Liver (tissue), 8 donors: ENCODE measurements at regions not wholly inside any gene's neighbourhood (a gene's known extent, or its start where the extent isn't known, plus 50 kb on each side); places are given as distances from the start of the nearest gene placed in this dataset.

Experiments used
- DNase-seq: peaks from one replicate; pipeline ENCODE4 v3.0.0-alpha.2; 2017; ENCODE audit warnings: low spot score
- H3K27ac ChIP-seq, 2 donors: one replicate each; pipeline ENCODE4 v1.7.0; 2013; ENCODE audit warnings: inconsistent platforms in 2 of 2, low read length in 2 of 2, control low read depth in 1 of 2, low read depth in 1 of 2, mild to moderate bottlenecking in 1 of 2
- H3K27me3 ChIP-seq, 4 donors: one replicate each; pipeline versions ENCODE4 v1.6.1 to v1.7.0; 2013; ENCODE audit warnings: low read length in 3 of 4, inconsistent platforms in 1 of 4, mild to moderate bottlenecking in 1 of 4, moderate library complexity in 1 of 4; ENCODE audit not compliant: control insufficient read depth in 4 of 4, insufficient read depth in 4 of 4
- H3K36me3 ChIP-seq, 4 donors: one replicate each; pipeline versions ENCODE4 v1.6.1 to v1.7.0; 2013; ENCODE audit warnings: low read length in 3 of 4, mild to moderate bottlenecking in 3 of 4, low read depth in 1 of 4, moderate library complexity in 1 of 4; ENCODE audit not compliant: control insufficient read depth in 4 of 4, insufficient read depth in 3 of 4
- H3K4me1 ChIP-seq, 4 donors: one replicate each; pipeline versions ENCODE4 v1.6.1 to v1.7.0; 2013; ENCODE audit warnings: low read length in 3 of 4, mild to moderate bottlenecking in 3 of 4, moderate library complexity in 1 of 4; ENCODE audit not compliant: control insufficient read depth in 4 of 4, insufficient read depth in 4 of 4
- H3K4me3 ChIP-seq, 3 donors: one replicate each; pipeline versions ENCODE4 v1.6.1 to v1.7.0; 2013; ENCODE audit warnings: low read length in 3 of 3, control low read depth in 1 of 3, low read depth in 1 of 3, mild to moderate bottlenecking in 1 of 3
- H3K9ac ChIP-seq, 2 donors: one replicate each; pipeline ENCODE4 v1.7.0; 2013; ENCODE audit warnings: low read length in 2 of 2, mild to moderate bottlenecking in 2 of 2, moderate library complexity in 2 of 2, control low read depth in 1 of 2, low read depth in 1 of 2
- H3K9me3 ChIP-seq, 4 donors: one replicate each; pipeline versions ENCODE4 v1.6.1 to v1.7.0; 2013; ENCODE audit warnings: low read length in 3 of 4; ENCODE audit not compliant: control insufficient read depth in 4 of 4
- ATF3 ChIP-seq: IDR thresholded peaks from 2 replicates; pipeline ENCODE4 v1.6.1; 2016; ENCODE audit warnings: antibody characterized with exemption
- CTCF ChIP-seq: fragments of 150-350 bp; IDR thresholded peaks from 2 replicates; pipeline ENCODE4 v1.5.1; 2017; ENCODE audit warnings: improper control_type of control experiment, low read depth, low read length; ENCODE audit not compliant: missing input control
- EGR1 ChIP-seq, 2 donors: IDR thresholded peaks; 2 replicates each; pipeline ENCODE4 v1.6.1; 2016 to 2018; ENCODE audit warnings: antibody characterized with exemption in 2 of 2, low read depth in 2 of 2
- FOXA1 ChIP-seq: IDR thresholded peaks from 2 replicates; pipeline ENCODE4 v1.6.1; 2016; ENCODE audit warnings: antibody characterized with exemption
- FOXA2 ChIP-seq: IDR thresholded peaks from 2 replicates; pipeline ENCODE4 v1.6.1; 2016; ENCODE audit warnings: antibody characterized with exemption
- GABPA ChIP-seq, 2 donors: IDR thresholded peaks in 1 of 2; conservative IDR thresholded peaks in 1 of 2; 2 replicates each; pipeline ENCODE4 v1.6.1; 2016; ENCODE audit warnings: antibody characterized with exemption in 2 of 2, mild to moderate bottlenecking in 1 of 2, moderate library complexity in 1 of 2
- HNF4A ChIP-seq, 2 donors: conservative IDR thresholded peaks; 2 replicates each; pipeline ENCODE4 v1.6.1; 2016; ENCODE audit warnings: antibody characterized with exemption in 2 of 2, mild to moderate bottlenecking in 2 of 2
- HNF4G ChIP-seq: IDR thresholded peaks from 2 replicates; pipeline ENCODE4 v1.6.1; 2016; ENCODE audit warnings: antibody characterized with exemption
- JUND ChIP-seq, 2 donors: IDR thresholded peaks; 2 replicates each; pipeline ENCODE4 v1.6.1; 2016; ENCODE audit warnings: antibody characterized with exemption in 2 of 2
- MAX ChIP-seq: IDR thresholded peaks from 2 replicates; pipeline ENCODE4 v1.6.1; 2016; ENCODE audit warnings: antibody characterized with exemption
- NR2F2 ChIP-seq: IDR thresholded peaks from 2 replicates; pipeline ENCODE4 v1.6.1; 2016; ENCODE audit warnings: antibody characterized with exemption
- RAD21 ChIP-seq, 2 donors: IDR thresholded peaks; 2 replicates each; pipeline ENCODE4 v1.6.1; 2016; ENCODE audit warnings: antibody characterized with exemption in 2 of 2, mild to moderate bottlenecking in 2 of 2
- REST ChIP-seq: IDR thresholded peaks from 2 replicates; pipeline ENCODE4 v1.6.1; 2016; ENCODE audit warnings: antibody characterized with exemption, mild to moderate bottlenecking
- RXRA ChIP-seq, 2 donors: IDR thresholded peaks; 2 replicates each; pipeline ENCODE4 v1.6.1; 2017 to 2018; ENCODE audit warnings: antibody characterized with exemption in 2 of 2, mild to moderate bottlenecking in 1 of 2
- SP1 ChIP-seq: IDR thresholded peaks from 2 replicates; pipeline ENCODE4 v1.6.1; 2018; ENCODE audit warnings: antibody characterized with exemption, mild to moderate bottlenecking
- YY1 ChIP-seq: IDR thresholded peaks from 2 replicates; pipeline ENCODE4 v1.6.1; 2016; ENCODE audit warnings: antibody characterized with exemption, mild to moderate bottlenecking
- ZBTB33 ChIP-seq: IDR thresholded peaks from 2 replicates; pipeline ENCODE4 v1.6.1; 2016; ENCODE audit warnings: antibody characterized with exemption
- WGBS: extraction: QIAGEN DNeasy Blood & Tissue Kit; methylation state at CpG from one replicate; pipeline ENCODE4 v1.1.7; 2013; 5-methylcytosine and 5-hydroxymethylcytosine counted together
- donor health status: healthy.
- donor health status: healthy.
- donor health status: healthy.
- donor health status: healthy.
- donor health status: healthy.

- H3K4me1 ChIP-seq: no peaks in the 10 kb centered on the region
- 63% methylated on average over 4 of the region's 4 CpGs for WGBS
- H3K4me3 ChIP-seq: no peak overlapping the region
- DNase-seq: no peak
- H3K27ac ChIP-seq: no peak overlapping the region
- no peaks in the 10 kb centered on the region for H3K36me3 ChIP-seq
- H3K9me3 ChIP-seq: peaks cover 0 to 5% (median 2%) of the 10 kb centered on the region in 4 donors
- H3K27me3 ChIP-seq: no peaks in the 10 kb centered on the region
- TF ChIP-seq NR2F2 (no peak), HNF4A (conservative IDR thresholded peaks at IDR 0.05) (no peak), EGR1 (IDR thresholded peaks at IDR 0.05; ENCODE audit: low read depth in 2 of 2) (no peak), REST (no peak), RAD21 (IDR thresholded peaks at IDR 0.05) (no peak), HNF4G (no peak), SP1 (no peak), YY1 (no peak), FOXA1 (no peak), GABPA (IDR thresholded peaks at IDR 0.05 in 1 of 2, conservative IDR thresholded peaks at IDR 0.05 in 1 of 2) (no peak), RXRA (IDR thresholded peaks at IDR 0.05) (no peak), MAX (no peak), ZBTB33 (no peak), ATF3 (no peak), CTCF (no peak)
- no peak overlapping the region for H3K9ac ChIP-seq
Measured at GRCh38 chr18:44482761-44483160, 197.9 kb upstream of the SETBP1 start.

- 90% methylated on average over 5 of the region's 5 CpGs for WGBS
- Histone ChIP-seq H3K4me1 (no peaks in the 10 kb centered on the region), H3K27me3 (peaks cover 0 to 3% (median 0%) of the 10 kb centered on the region in 4 donors), H3K9ac (no peak overlapping the region), H3K4me3 (no peak overlapping the region), H3K9me3 (no peaks in the 10 kb centered on the region), H3K36me3 (no peaks in the 10 kb centered on the region), H3K27ac (no peak overlapping the region)
- DNase-seq: no peak
- TF ChIP-seq JUND (IDR thresholded peaks at IDR 0.05) (no peak), FOXA2 (no peak), ATF3 (no peak), CTCF (no peak), EGR1 (IDR thresholded peaks at IDR 0.05; ENCODE audit: low read depth in 2 of 2) (no peak), YY1 (no peak), ZBTB33 (no peak), NR2F2 (no peak), HNF4G (no peak), MAX (no peak), RXRA (IDR thresholded peaks at IDR 0.05) (no peak), RAD21 (IDR thresholded peaks at IDR 0.05) (no peak), HNF4A (conservative IDR thresholded peaks at IDR 0.05) (no peak), FOXA1 (no peak)
Measured at GRCh38 chr18:44495151-44495550, 185.5 kb upstream of the SETBP1 start.
